ENCODE measurements at regions not wholly inside any gene's neighbourhood (a gene's known extent, or its start where the extent isn't known, plus 50 kb on each side); places are given as distances from the start of the nearest gene placed in this dataset.

DNA sequence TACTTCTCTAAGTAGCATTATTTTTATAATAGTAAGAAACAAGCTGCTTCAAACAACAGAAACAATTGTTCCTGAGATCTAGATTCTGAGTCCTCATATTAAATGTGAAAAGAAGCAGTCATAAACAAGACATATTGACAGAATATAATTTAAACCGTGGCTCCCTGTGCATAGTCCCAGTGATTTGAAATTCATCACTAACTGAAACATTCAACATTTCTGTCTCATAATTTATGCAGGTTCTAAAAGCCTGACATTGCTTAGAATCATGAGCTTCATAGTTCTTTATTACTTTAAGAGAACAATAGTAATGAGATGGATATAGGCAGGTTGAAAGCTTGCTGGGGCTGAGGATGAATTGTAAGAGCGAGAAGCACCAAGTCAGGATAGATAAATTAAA lies 375.5 kb upstream of the MAGEB18 start:
- no peak for TF ChIP-seq EZH2phosphoT487 (IDR thresholded peaks at IDR 0.05; ENCODE audit: insufficient read depth, low read depth)
- no peak for TF ChIP-seq EZH2 (IDR thresholded peaks at IDR 0.05; ENCODE audit: insufficient read depth, poor library complexity, severe bottlenecking)
